ENCODE measurements at regions not wholly inside any gene's neighbourhood (a gene's known extent, or its start where the extent isn't known, plus 50 kb on each side); places are given as distances from the start of the nearest gene placed in this dataset.

- TF ChIP-seq REST (IDR thresholded peaks at IDR 0.05; ENCODE audit: insufficient read depth in 1 of 2, low read depth in 2 of 2, low read length in 2 of 2) (no peak), POLR2AphosphoS5 (IDR thresholded peaks at IDR 0.05; ENCODE audit: low read depth, low read length) (no peak), SIN3A (IDR thresholded peaks at IDR 0.05; ENCODE audit: borderline replicate concordance, insufficient read depth, low read length) (no peak)
These were observed 178.5 kb upstream of the PITX1 start for GRCh38 chr5:135212361-135213026.
